ENCODE measurements at regions not wholly inside any gene's neighbourhood (a gene's known extent, or its start where the extent isn't known, plus 50 kb on each side); places are given as distances from the start of the nearest gene placed in this dataset.
"Not testable (repeated sequence)": the region's sequence is repeated elsewhere in the genome, so short reads cannot be mapped to it uniquely, and the experiment has no call there.

- no peak for DNase-seq
Observed at GRCh38 chr14:48805315-48805714, 780.9 kb downstream of the RPS29 start.

GRCh38 chr14:48792376-48793024 is 793.7 kb downstream of the RPS29 start:
- no peak for DNase-seq

GRCh38 chr14:48788771-48789170 is 797.4 kb downstream of the RPS29 start:
- no peak for DNase-seq

- DNase-seq: no peak
Observed at GRCh38 chr14:48786498-48786897, 799.7 kb downstream of the RPS29 start.

- no peak for DNase-seq
Observed at GRCh38 chr14:48771717-48772116, 814.5 kb downstream of the RPS29 start.

GRCh38 chr14:48751293-48751692 is 834.9 kb downstream of the RPS29 start:
- no peak for DNase-seq

- DNase-seq: no peak
Observed at GRCh38 chr14:48748151-48748675, 838.0 kb downstream of the RPS29 start.

- DNase-seq: no peak
Observed at GRCh38 chr14:48747561-48748089, 838.6 kb downstream of the RPS29 start.

GRCh38 chr14:48744202-48744601 is 842.0 kb downstream of the RPS29 start:
- no peak for DNase-seq

- DNase-seq: no peak
Observed at GRCh38 chr14:48738186-48738925, 847.8 kb downstream of the RPS29 start.

GRCh38 chr14:48735607-48736006 is 850.6 kb downstream of the RPS29 start:
- no peak for DNase-seq

GRCh38 chr14:48731260-48731659 is 854.9 kb downstream of the RPS29 start:
- no peak for DNase-seq

GRCh38 chr14:48726080-48726642 is 860.0 kb downstream of the RPS29 start:
- no peak for DNase-seq

GRCh38 chr14:48725051-48725734 is 861.0 kb downstream of the RPS29 start:
- no peak for DNase-seq

GRCh38 chr14:48723841-48724495 is 862.2 kb downstream of the RPS29 start:
- DNase-seq: no peak

- DNase-seq: no peak
Observed at GRCh38 chr14:48714366-48714765, 871.8 kb downstream of the RPS29 start.

- no peak for DNase-seq
Observed at GRCh38 chr14:48710133-48710532, 876.0 kb downstream of the RPS29 start.

GRCh38 chr14:48709277-48709785 is 876.8 kb downstream of the RPS29 start:
- DNase-seq: no peak

GRCh38 chr14:48704639-48705038 is 881.5 kb downstream of the RPS29 start:
- DNase-seq: no peak

GRCh38 chr14:48703728-48704467 is 882.3 kb downstream of the RPS29 start:
- DNase-seq: no peak

- not testable (repeated sequence) for DNase-seq
Observed at GRCh38 chr14:48697362-48697761, 888.8 kb downstream of the RPS29 start.

GRCh38 chr14:48693793-48694192 is 892.4 kb downstream of the RPS29 start:
- no peak for DNase-seq

Measured in DMS 273 treated with DMSO at 0.1 percent for 48 hours (cell line).